K562 (cell line): ENCODE measurements at regions not wholly inside any gene's neighbourhood (a gene's known extent, or its start where the extent isn't known, plus 50 kb on each side); places are given as distances from the start of the nearest gene placed in this dataset.

Experiments used
- IRF2 ChIP-seq: sonication (generic); formaldehyde crosslinking; IDR thresholded peaks from 2 replicates; pipeline ENCODE4 v1.8.1; 2022; ENCODE audit warnings: mild to moderate bottlenecking, missing genetic modification reagents
- POLR2A ChIP-seq: fragments of 450-650 bp; conservative IDR thresholded peaks from 2 replicates; pipeline ENCODE4 v1.6.1; 2016
- POLR2AphosphoS5 ChIP-seq: IDR thresholded peaks from 2 replicates; pipeline ENCODE4 v1.6.1; 2011; ENCODE audit warnings: mild to moderate bottlenecking, low read depth, low read length, moderate library complexity; ENCODE audit not compliant: control insufficient read depth, insufficient read depth
- ZNF239 ChIP-seq: fragments of 250-450 bp; sonication (Bioruptor Pico); IDR thresholded peaks from 2 replicates; pipeline ENCODE4 v1.4.0; 2020; ENCODE audit warnings: mild to moderate bottlenecking

DNA sequence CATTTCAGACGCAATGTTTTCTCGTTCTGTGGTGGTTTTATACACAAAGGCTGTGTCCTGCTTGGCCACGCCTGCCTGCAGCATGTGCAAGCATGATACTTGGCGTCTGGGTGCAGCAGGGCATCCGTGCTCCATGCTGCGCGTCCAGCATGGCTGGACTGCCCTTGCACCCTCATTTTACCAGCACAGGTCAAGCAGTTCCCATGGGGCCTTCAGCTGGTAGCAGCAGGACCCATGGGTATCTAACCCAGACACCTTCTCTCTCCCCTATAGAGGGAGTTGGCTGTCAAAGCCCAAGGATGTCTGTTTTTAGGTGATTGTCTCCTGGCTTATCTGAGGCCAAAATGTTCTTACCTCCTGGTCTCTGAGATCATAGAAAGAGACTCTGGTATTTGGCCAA, 158.3 kb upstream of the PITX1 start:
- TF ChIP-seq ZNF239 (CRISPR knock-in tag) (no peak), POLR2AphosphoS5 (peak; percentile 99), IRF2 (no peak), POLR2A (no peak)
